MM.1S (cell line): ENCODE measurements at regions not wholly inside any gene's neighbourhood (a gene's known extent, or its start where the extent isn't known, plus 50 kb on each side); places are given as distances from the start of the nearest gene placed in this dataset.

ENCODE experiments used
- EZH2 ChIP-seq: fragments of 300-600 bp; sonication (generic); optimal IDR thresholded peaks from 2 replicates; pipeline ENCODE3; 2017; ENCODE audit warnings: low read depth, mild to moderate bottlenecking, antibody characterized with exemption, low read length, mixed read lengths
- EZH2phosphoT487 ChIP-seq: fragments of 300-600 bp; sonication (generic); IDR thresholded peaks from 2 replicates; pipeline ENCODE4 v1.6.1; 2018; ENCODE audit warnings: antibody characterized with exemption, low read length
- TF ChIP-seq, protein P1 (sequence below): fragments of 300-600 bp; sonication (generic); IDR thresholded peaks from 2 replicates; pipeline ENCODE4 v1.5.1; 2016; ENCODE audit warnings: antibody characterized with exemption, low read length, mixed read lengths

DNA sequence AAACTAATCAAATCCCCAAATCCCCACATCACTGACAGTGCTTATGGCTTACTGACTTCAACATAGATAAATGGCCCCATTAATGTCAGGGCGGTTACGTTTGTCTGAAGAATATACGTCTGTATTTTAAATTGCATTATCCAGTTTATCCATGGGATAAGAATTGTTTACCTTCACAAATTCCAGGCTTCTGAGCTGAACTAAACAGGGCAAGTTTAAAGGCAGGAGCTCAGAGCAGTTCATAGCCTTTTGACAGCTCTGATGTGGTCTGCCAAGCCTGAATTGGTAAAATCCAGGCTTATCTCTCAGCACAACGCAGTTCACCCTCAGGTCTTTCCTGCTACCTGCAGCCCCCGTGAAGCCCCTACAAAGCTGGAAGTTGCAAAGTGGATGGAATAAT is 79.5 kb upstream of the GREM2 start:
- TF ChIP-seq, protein P1, sequence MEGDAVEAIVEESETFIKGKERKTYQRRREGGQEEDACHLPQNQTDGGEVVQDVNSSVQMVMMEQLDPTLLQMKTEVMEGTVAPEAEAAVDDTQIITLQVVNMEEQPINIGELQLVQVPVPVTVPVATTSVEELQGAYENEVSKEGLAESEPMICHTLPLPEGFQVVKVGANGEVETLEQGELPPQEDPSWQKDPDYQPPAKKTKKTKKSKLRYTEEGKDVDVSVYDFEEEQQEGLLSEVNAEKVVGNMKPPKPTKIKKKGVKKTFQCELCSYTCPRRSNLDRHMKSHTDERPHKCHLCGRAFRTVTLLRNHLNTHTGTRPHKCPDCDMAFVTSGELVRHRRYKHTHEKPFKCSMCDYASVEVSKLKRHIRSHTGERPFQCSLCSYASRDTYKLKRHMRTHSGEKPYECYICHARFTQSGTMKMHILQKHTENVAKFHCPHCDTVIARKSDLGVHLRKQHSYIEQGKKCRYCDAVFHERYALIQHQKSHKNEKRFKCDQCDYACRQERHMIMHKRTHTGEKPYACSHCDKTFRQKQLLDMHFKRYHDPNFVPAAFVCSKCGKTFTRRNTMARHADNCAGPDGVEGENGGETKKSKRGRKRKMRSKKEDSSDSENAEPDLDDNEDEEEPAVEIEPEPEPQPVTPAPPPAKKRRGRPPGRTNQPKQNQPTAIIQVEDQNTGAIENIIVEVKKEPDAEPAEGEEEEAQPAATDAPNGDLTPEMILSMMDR = no peak
- TF ChIP-seq EZH2phosphoT487 (no peak), EZH2 (no peak)
